A549 (cell line): ENCODE measurements at regions not wholly inside any gene's neighbourhood (a gene's known extent, or its start where the extent isn't known, plus 50 kb on each side); places are given as distances from the start of the nearest gene placed in this dataset.

Experiments used
- ATAC-seq, 2 experiments: fragments of 200-7000 bp in 1 of 2; fragments of >200 bp in 1 of 2; cut with Nextera tagmentation in 1 of 2; cut with Tn5 transposase in 1 of 2; 3 replicates each; pipeline versions ENCODE4 v1.8.0 to v1.9.1; 2018 to 2020; ENCODE audit warnings: mild to moderate bottlenecking in 1 of 2, moderate library complexity in 1 of 2
- CTCF ChIA-PET: fragments of 300-600 bp; sonication (Branson Sonifier 250); formaldehyde crosslinking; extraction: SDS; loops from one replicate; lab custom pipeline; 2021; ENCODE audit warnings: antibody characterized with exemption, inconsistent platforms; lab: Yijun Ruan, JAX
- POLR2A ChIA-PET: fragments of 350-600 bp; formaldehyde crosslinking; extraction: SDS; loops from one replicate; lab custom pipeline; 2021; ENCODE audit warnings: antibody characterized with exemption, inconsistent platforms; lab: Yijun Ruan, JAX
- DNase-seq, 2 experiments: peaks; one replicate each; pipeline versions ENCODE4 v3.0.0 to v3.0.0-alpha.2; 2011 to 2016; ENCODE audit warnings: low read depth in 1 of 2, low spot score in 1 of 2
- FAIRE-seq: peaks from 2 replicates; lab custom pipeline; 2011; peaks lifted over from hg19 to GRCh38; lab: Jason Lieb, UNC
- H3K27ac ChIP-seq, 2 experiments: fragments of >200 bp; sonication (Bioruptor Twin); formaldehyde crosslinking; 3 replicates each; pipeline ENCODE4 v1.5.1; 2016 to 2017
- H3K4me1 ChIP-seq: fragments of >200 bp; sonication (Bioruptor Twin); formaldehyde crosslinking; 3 replicates; pipeline ENCODE4 v1.6.1; 2016
- H3K4me2 ChIP-seq: fragments of >200 bp; sonication (Bioruptor Twin); formaldehyde crosslinking; 3 replicates; pipeline ENCODE4 v1.6.1; 2016
- H3K4me3 ChIP-seq: fragments of >200 bp; sonication (Bioruptor Twin); formaldehyde crosslinking; 3 replicates; pipeline ENCODE4 v1.5.1; 2016
- H3K9me3 ChIP-seq: fragments of >200 bp; sonication (Bioruptor Twin); formaldehyde crosslinking; 3 replicates; pipeline ENCODE4 v1.6.1; 2016
- BCL3 ChIP-seq: fragments of >200 bp; sonication (Bioruptor Twin); formaldehyde crosslinking; IDR thresholded peaks from 3 replicates; pipeline ENCODE4 v1.6.1; 2016
- CEBPB ChIP-seq, 2 experiments: fragments of >200 bp in 1 of 2; sonication (Bioruptor Twin) in 1 of 2; formaldehyde crosslinking in 1 of 2; IDR thresholded peaks; 2 replicates each; pipeline ENCODE4 v1.6.1; 2012 to 2016
- EHF ChIP-seq: fragments of 250-450 bp; sonication (Bioruptor Pico); IDR thresholded peaks from 2 replicates; pipeline ENCODE4 v1.5.0; 2020; ENCODE audit warnings: mild to moderate bottlenecking
- FOSB ChIP-seq: fragments of 250-450 bp; sonication (Bioruptor Pico); IDR thresholded peaks from 2 replicates; pipeline ENCODE4 v1.5.0; 2020; ENCODE audit warnings: mild to moderate bottlenecking, moderate library complexity
- FOXS1 ChIP-seq: fragments of 250-450 bp; sonication (Bioruptor Pico); IDR thresholded peaks from 2 replicates; pipeline ENCODE4 v1.5.0; 2020; ENCODE audit warnings: mild to moderate bottlenecking, moderate library complexity
- GATA3 ChIP-seq: IDR thresholded peaks from 2 replicates; pipeline ENCODE4 v1.6.1; 2012; ENCODE audit warnings: borderline replicate concordance
- HDAC2 ChIP-seq: fragments of 200-600 bp; sonication (generic); IDR thresholded peaks from 2 replicates; pipeline ENCODE4 v1.6.1; 2016
- JUNB ChIP-seq: fragments of >200 bp; sonication (Bioruptor Twin); formaldehyde crosslinking; IDR thresholded peaks from 2 replicates; pipeline ENCODE4 v1.6.1; 2016
- KDM1A ChIP-seq: fragments of 200-600 bp; sonication (generic); IDR thresholded peaks from 2 replicates; pipeline ENCODE4 v1.6.1; 2016; ENCODE audit warnings: low read depth, mild to moderate bottlenecking
- KDM5A ChIP-seq: fragments of 200-600 bp; sonication (generic); IDR thresholded peaks from 2 replicates; pipeline ENCODE4 v1.6.1; 2016; ENCODE audit warnings: antibody characterized with exemption, mild to moderate bottlenecking
- MAX ChIP-seq: IDR thresholded peaks from 2 replicates; pipeline ENCODE4 v1.6.1; 2012
- MAZ ChIP-seq: fragments of 150-350 bp; IDR thresholded peaks from 2 replicates; pipeline ENCODE4 v1.6.1; 2014; ENCODE audit warnings: antibody characterized with exemption, low read depth, low read length, borderline replicate concordance
- MYC ChIP-seq: IDR thresholded peaks from 2 replicates; pipeline ENCODE4 v1.6.1; 2012; ENCODE audit warnings: mild to moderate bottlenecking, inconsistent platforms, low read length, improper control_type of control experiment, borderline replicate concordance
- NPAS2 ChIP-seq: fragments of 250-450 bp; sonication (Bioruptor Pico); IDR thresholded peaks from 2 replicates; pipeline ENCODE4 v1.8.0; 2022; ENCODE audit warnings: mild to moderate bottlenecking, moderate library complexity, borderline replicate concordance
- NR3C1 ChIP-seq: fragments of >200 bp; sonication (Bioruptor Twin); formaldehyde crosslinking; IDR thresholded peaks from 3 replicates; pipeline ENCODE4 v1.6.1; 2017
- RARB ChIP-seq: fragments of 250-450 bp; sonication (Bioruptor Pico); IDR thresholded peaks from 2 replicates; pipeline ENCODE4 v1.8.0; 2021; ENCODE audit warnings: mild to moderate bottlenecking, moderate library complexity
- RCOR1 ChIP-seq: fragments of 150-350 bp; IDR thresholded peaks from 2 replicates; pipeline ENCODE4 v1.6.1; 2014; ENCODE audit warnings: antibody characterized with exemption, low read length, low read depth
- RFX5 ChIP-seq: fragments of 450-650 bp; IDR thresholded peaks from 2 replicates; pipeline ENCODE4 v1.7.1; 2014; ENCODE audit warnings: antibody characterized with exemption, mild to moderate bottlenecking, moderate library complexity
- RNF2 ChIP-seq: fragments of 200-600 bp; sonication (generic); IDR thresholded peaks from 2 replicates; pipeline ENCODE4 v1.6.1; 2016; ENCODE audit warnings: low read depth, mild to moderate bottlenecking, antibody characterized with exemption, moderate library complexity, borderline replicate concordance
- SMC3 ChIP-seq: fragments of >200 bp; sonication (Bioruptor Twin); formaldehyde crosslinking; IDR thresholded peaks from 3 replicates; pipeline ENCODE4 v1.6.1; 2018; ENCODE audit warnings: inconsistent platforms
- TP53 ChIP-seq: fragments of 250-450 bp; sonication (Bioruptor Pico); IDR thresholded peaks from 2 replicates; pipeline ENCODE4 v1.5.0; 2021; ENCODE audit warnings: mild to moderate bottlenecking, moderate library complexity
- ZC3H11A ChIP-seq: fragments of 450-650 bp; IDR thresholded peaks from 2 replicates; pipeline ENCODE4 v1.6.1; 2014; ENCODE audit warnings: antibody characterized with exemption, mild to moderate bottlenecking
- ZFP36 ChIP-seq: fragments of 450-650 bp; IDR thresholded peaks from 2 replicates; pipeline ENCODE4 v1.6.1; 2014; ENCODE audit warnings: borderline replicate concordance; ENCODE audit not compliant: partially characterized antibody
- ZNF302 ChIP-seq: fragments of 250-450 bp; sonication (Bioruptor Pico); IDR thresholded peaks from 2 replicates; pipeline ENCODE4 v1.9.0; 2021; ENCODE audit warnings: inconsistent platforms, mild to moderate bottlenecking, moderate library complexity
- ZSCAN20 ChIP-seq: fragments of 250-450 bp; sonication (Bioruptor Pico); IDR thresholded peaks from 2 replicates; pipeline ENCODE4 v1.8.0; 2022; ENCODE audit warnings: mild to moderate bottlenecking, moderate library complexity
- WGBS: methylation state at CpG from one replicate; pipeline ENCODE4 v1.1.6; 2017; ENCODE audit errors: missing lambda C conversion rate; 5-methylcytosine and 5-hydroxymethylcytosine counted together
- TF ChIP-seq, protein P1 (sequence below): IDR thresholded peaks from 2 replicates; pipeline ENCODE4 v1.6.1; 2012
- TF ChIP-seq, protein P2 (sequence below): IDR thresholded peaks from 2 replicates; pipeline ENCODE4 v1.6.1; 2012; ENCODE audit warnings: low read depth, borderline replicate concordance

DNA sequence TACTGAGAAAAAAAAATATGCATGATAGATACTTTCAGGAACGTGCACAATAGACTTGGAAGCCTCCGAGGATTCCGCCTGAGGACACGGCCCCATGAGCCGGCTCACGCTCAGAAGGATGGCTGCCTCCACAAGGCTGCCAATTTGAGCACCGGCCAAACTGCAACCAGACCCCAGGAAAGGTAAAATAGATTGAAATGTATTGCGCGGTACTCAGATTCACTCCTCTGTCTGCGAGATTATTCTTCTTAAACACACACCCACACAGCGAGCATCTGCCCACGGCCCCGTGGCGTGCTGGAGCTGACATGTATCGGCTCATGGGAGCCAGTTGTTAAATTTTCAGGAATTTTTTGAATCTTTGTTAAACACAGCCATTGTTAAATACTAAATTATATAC lies 653.2 kb upstream of the MKI67 start (continued):
- TF ChIP-seq KDM5A (no peak), RFX5 (no peak), RARB (no peak), FOXS1 (CRISPR knock-in tag) (no peak)

DNA sequence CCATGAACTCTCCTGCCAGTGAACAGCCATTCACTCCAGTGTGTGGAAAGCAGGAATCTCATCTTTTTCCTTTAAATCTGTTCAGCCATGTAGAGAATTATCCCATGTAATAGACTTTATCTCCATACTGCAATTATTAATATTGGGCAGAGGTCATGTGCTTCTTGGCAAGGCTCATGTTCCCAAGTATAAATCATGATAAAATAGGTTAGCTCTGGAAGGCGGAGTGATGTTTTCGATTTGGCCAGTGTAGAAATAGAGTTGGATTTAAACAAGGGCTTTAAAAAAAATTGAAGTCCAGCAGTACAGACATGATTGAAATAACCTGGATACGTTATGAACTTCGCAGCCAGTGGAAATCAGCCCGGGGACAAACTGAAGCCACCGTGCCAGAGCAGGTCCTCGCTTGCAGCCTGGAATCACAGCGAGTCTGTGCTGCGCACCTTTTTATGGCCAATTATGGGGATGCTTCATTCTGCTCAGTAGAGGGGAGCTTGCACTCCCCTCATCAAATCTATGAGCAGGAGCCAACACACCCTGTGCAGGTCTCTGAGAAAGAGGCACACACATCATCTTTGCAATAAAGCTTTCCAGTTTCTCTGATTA lies 654.0 kb upstream of the MKI67 start:
- TF ChIP-seq KDM1A: no peak
- TF ChIP-seq RCOR1: no peak
- no peak for TF ChIP-seq HDAC2
- TF ChIP-seq RARB: no peak
- TF ChIP-seq FOXS1 (CRISPR knock-in tag): no peak
- TF ChIP-seq, protein P1, sequence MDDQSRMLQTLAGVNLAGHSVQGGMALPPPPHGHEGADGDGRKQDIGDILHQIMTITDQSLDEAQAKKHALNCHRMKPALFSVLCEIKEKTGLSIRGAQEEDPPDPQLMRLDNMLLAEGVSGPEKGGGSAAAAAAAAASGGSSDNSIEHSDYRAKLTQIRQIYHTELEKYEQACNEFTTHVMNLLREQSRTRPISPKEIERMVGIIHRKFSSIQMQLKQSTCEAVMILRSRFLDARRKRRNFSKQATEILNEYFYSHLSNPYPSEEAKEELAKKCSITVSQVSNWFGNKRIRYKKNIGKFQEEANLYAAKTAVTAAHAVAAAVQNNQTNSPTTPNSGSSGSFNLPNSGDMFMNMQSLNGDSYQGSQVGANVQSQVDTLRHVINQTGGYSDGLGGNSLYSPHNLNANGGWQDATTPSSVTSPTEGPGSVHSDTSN: no peak
- no peak for TF ChIP-seq ZC3H11A
- no peak for DNase-seq
- no peak for ATAC-seq
- CTCF ChIA-PET: no interaction called here
- no peak overlapping the region for H3K4me3 ChIP-seq
- H3K4me1 ChIP-seq: no peaks in the 10 kb centered on the region
- H3K9me3 ChIP-seq: no peaks in the 10 kb centered on the region
- H3K4me2 ChIP-seq: no peak overlapping the region
- H3K27ac ChIP-seq: no peak overlapping the region
- no peak for FAIRE-seq
- whole genome bisulfite sequencing: 4% methylated on average over 9 of the region's 9 CpGs
- POLR2A ChIA-PET: no interaction called here

- POLR2A ChIA-PET: no interaction called here
Measured at GRCh38 chr10:128781637-128782036, 655.4 kb upstream of the MKI67 start.

DNA sequence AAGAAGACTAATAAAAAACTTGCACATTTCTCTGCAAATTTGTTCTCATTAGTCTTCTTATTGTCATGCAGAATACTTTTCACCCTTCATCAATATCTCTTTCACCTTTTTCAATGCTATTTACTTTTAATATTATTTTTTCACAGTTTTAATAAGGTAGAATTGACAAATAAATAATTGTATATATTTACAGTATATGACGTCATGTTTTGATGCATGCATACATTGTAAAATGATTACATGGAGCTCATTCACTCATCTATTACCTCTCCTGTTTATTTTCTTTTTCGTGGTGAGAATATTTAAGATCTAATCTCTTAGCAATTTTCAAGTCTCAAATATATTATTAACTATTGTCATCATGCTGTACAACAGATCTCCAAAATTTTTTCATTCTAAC lies 658.2 kb upstream of the MKI67 start:
- under 1% methylated on average over 2 of the region's 2 CpGs for WGBS
- POLR2A ChIA-PET: no interaction called here
- ATAC-seq (no peak), DNase-seq (no peak), FAIRE-seq (no peak)
- H3K4me2 ChIP-seq: no peak overlapping the region
- H3K9me3 ChIP-seq: no peaks in the 10 kb centered on the region
- no peak overlapping the region for H3K27ac ChIP-seq
- no peaks in the 10 kb centered on the region for H3K4me1 ChIP-seq
- CTCF ChIA-PET: no interaction called here
- no peak for TF ChIP-seq TP53 (CRISPR knock-in tag)
- TF ChIP-seq FOSB (CRISPR knock-in tag): no peak
- no peak for TF ChIP-seq MAX
- TF ChIP-seq CEBPB (IDR thresholded peaks at IDR 0.05): no peak
- TF ChIP-seq GATA3: no peak
- no peak for TF ChIP-seq ZFP36
- TF ChIP-seq NPAS2 (CRISPR knock-in tag): no peak
- no peak for TF ChIP-seq RNF2
- TF ChIP-seq ZC3H11A: no peak
- TF ChIP-seq MYC: no peak
- TF ChIP-seq RARB: no peak
- TF ChIP-seq KDM5A: no peak
- TF ChIP-seq EHF (CRISPR knock-in tag): no peak
- TF ChIP-seq FOXS1 (CRISPR knock-in tag): no peak
- TF ChIP-seq KDM1A: no peak
- TF ChIP-seq JUNB: no peak
- TF ChIP-seq MAZ: no peak
- H3K4me3 ChIP-seq: no peak overlapping the region

More at GRCh38 chr10:128781637-128782036, 655.4 kb upstream of the MKI67 start:
- 0% methylated on average over 3 of the region's 3 CpGs for WGBS
- ATAC-seq: no peak
- no peak overlapping the region for H3K27ac ChIP-seq
- no peaks in the 10 kb centered on the region for H3K4me1 ChIP-seq
- H3K9me3 ChIP-seq: no peaks in the 10 kb centered on the region
- FAIRE-seq: no peak
- CTCF ChIA-PET: no interaction called here
- H3K4me2 ChIP-seq: no peak overlapping the region
- TF ChIP-seq ZSCAN20 (CRISPR knock-in tag): no peak
- TF ChIP-seq BCL3: no peak
- TF ChIP-seq, protein P2, sequence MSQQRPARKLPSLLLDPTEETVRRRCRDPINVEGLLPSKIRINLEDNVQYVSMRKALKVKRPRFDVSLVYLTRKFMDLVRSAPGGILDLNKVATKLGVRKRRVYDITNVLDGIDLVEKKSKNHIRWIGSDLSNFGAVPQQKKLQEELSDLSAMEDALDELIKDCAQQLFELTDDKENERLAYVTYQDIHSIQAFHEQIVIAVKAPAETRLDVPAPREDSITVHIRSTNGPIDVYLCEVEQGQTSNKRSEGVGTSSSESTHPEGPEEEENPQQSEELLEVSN: no peak
- no peak for TF ChIP-seq RNF2
- TF ChIP-seq NR3C1: no peak
- TF ChIP-seq SMC3: no peak
- no peak for TF ChIP-seq ZNF302 (CRISPR knock-in tag)
- H3K4me3 ChIP-seq: no peak overlapping the region
- no peak for DNase-seq
